ENCODE measurements at regions not wholly inside any gene's neighbourhood (a gene's known extent, or its start where the extent isn't known, plus 50 kb on each side); places are given as distances from the start of the nearest gene placed in this dataset.

- TF ChIP-seq CTCF (IDR thresholded peaks at IDR 0.05; ENCODE audit: borderline replicate concordance, extremely low read depth, low read length, poor library complexity, severe bottlenecking) (no peak), EZH2 (IDR thresholded peaks at IDR 0.05; ENCODE audit: borderline replicate concordance, low read depth, low read length, severe bottlenecking) (no peak)
These were observed 854.3 kb downstream of the LRRTM4 start for GRCh38 chr2:76667821-76668271.
